ENCODE measurements at regions not wholly inside any gene's neighbourhood (a gene's known extent, or its start where the extent isn't known, plus 50 kb on each side); places are given as distances from the start of the nearest gene placed in this dataset.
A peak's percentile ranks its signal among the peaks of the same experiment; 100 is the strongest.

DNA sequence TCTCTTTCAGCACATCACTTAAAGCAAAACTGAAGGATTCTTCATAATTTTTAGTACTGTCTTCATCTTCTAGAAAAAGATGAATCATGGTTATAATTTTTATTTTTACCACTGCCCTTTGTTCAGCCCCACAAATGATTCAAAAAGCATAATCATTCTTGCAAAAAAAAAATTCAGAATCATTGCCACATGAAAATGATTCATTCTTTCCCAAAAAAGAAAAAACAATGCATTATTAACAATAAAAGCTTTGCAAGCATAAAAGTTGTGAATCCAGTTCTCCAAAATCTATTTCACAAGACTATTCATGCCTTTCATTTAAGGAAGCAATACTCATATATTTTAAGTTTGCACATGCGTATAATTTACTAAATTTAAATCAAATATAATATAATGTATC is 204.8 kb downstream of the RBM43 start:
- no peaks in the 10 kb centered on the region for H3K36me3 ChIP-seq (ENCODE audit: control insufficient read depth, insufficient read depth, low read length)
- no peak for DNase-seq (ENCODE audit: low read depth, low spot score)
- no peaks in the 10 kb centered on the region for H3K9me3 ChIP-seq (ENCODE audit: control insufficient read depth, insufficient read depth, low read length)
- H3K27ac ChIP-seq (ENCODE audit: low read length), result no peak overlapping the region
- no peaks in the 10 kb centered on the region for H3K4me1 ChIP-seq (ENCODE audit: control insufficient read depth, insufficient read depth, low read length)
- WGBS (ENCODE audit: insufficient coverage, insufficient read length), result no CpG with 5 or more reads among the region's 1 CpG
- H3K4me3 ChIP-seq (ENCODE audit: low read length), result no peak overlapping the region
- H3K27me3 ChIP-seq (ENCODE audit: control insufficient read depth, insufficient read depth, low read length), result no peaks in the 10 kb centered on the region

DNA sequence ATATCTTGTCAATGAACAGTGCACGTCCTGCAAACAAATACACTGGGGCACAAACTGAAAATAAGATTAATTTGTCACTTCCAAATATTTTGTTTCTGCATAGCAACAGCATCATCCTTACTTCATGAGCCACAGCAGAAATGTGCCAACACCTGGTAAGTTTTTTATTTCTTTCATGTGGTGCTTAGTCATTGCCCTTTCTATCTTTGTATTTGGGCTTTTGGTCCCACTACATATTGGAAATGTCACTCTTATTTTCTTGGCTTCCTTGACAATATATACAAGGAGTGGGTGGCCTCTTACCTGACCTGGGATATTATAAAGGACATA is 208.0 kb downstream of the RBM43 start:
- no peaks in the 10 kb centered on the region for H3K4me1 ChIP-seq (ENCODE audit: control insufficient read depth, insufficient read depth, low read length)
- DNase-seq (ENCODE audit: low read depth, low spot score), result no peak
- H3K27ac ChIP-seq (ENCODE audit: low read length), result no peak overlapping the region
- no peak overlapping the region for H3K4me3 ChIP-seq (ENCODE audit: low read length)
- H3K9me3 ChIP-seq (ENCODE audit: control insufficient read depth, insufficient read depth, low read length), result no peaks in the 10 kb centered on the region
- H3K27me3 ChIP-seq (ENCODE audit: control insufficient read depth, insufficient read depth, low read length), result no peaks in the 10 kb centered on the region
- WGBS (ENCODE audit: insufficient coverage, insufficient read length), result no CpG with 5 or more reads among the region's 1 CpG
- H3K36me3 ChIP-seq (ENCODE audit: control insufficient read depth, insufficient read depth, low read length), result no peaks in the 10 kb centered on the region

GRCh38 chr2:151052850-151053660 is 208.6 kb downstream of the RBM43 start:
- H3K36me3 ChIP-seq (ENCODE audit: control insufficient read depth, insufficient read depth, low read length), result no peaks in the 10 kb centered on the region
- DNase-seq (ENCODE audit: low read depth, low spot score), result no peak
- no peaks in the 10 kb centered on the region for H3K9me3 ChIP-seq (ENCODE audit: control insufficient read depth, insufficient read depth, low read length)

GRCh38 chr2:151051574-151052220 is 210.0 kb downstream of the RBM43 start:
- no peaks in the 10 kb centered on the region for H3K36me3 ChIP-seq (ENCODE audit: control insufficient read depth, insufficient read depth, low read length)
- no peaks in the 10 kb centered on the region for H3K9me3 ChIP-seq (ENCODE audit: control insufficient read depth, insufficient read depth, low read length)
- DNase-seq (ENCODE audit: low read depth, low spot score), result peak; percentile 20
- no peaks in the 10 kb centered on the region for H3K4me1 ChIP-seq (ENCODE audit: control insufficient read depth, insufficient read depth, low read length)
- whole genome bisulfite sequencing (ENCODE audit: insufficient coverage, insufficient read length), result no CpG with 5 or more reads among the region's 2 CpGs
- H3K27me3 ChIP-seq (ENCODE audit: control insufficient read depth, insufficient read depth, low read length), result no peaks in the 10 kb centered on the region
- H3K27ac ChIP-seq (ENCODE audit: low read length), result no peak overlapping the region
- no peak overlapping the region for H3K4me3 ChIP-seq (ENCODE audit: low read length)

More at GRCh38 chr2:151052850-151053660, 208.6 kb downstream of the RBM43 start:
- WGBS (ENCODE audit: insufficient coverage, insufficient read length), result no CpG with 5 or more reads among the region's 1 CpG
- H3K27ac ChIP-seq (ENCODE audit: low read length), result no peak overlapping the region
- no peak overlapping the region for H3K4me3 ChIP-seq (ENCODE audit: low read length)
- no peaks in the 10 kb centered on the region for H3K4me1 ChIP-seq (ENCODE audit: control insufficient read depth, insufficient read depth, low read length)
- H3K27me3 ChIP-seq (ENCODE audit: control insufficient read depth, insufficient read depth, low read length), result no peaks in the 10 kb centered on the region

DNA sequence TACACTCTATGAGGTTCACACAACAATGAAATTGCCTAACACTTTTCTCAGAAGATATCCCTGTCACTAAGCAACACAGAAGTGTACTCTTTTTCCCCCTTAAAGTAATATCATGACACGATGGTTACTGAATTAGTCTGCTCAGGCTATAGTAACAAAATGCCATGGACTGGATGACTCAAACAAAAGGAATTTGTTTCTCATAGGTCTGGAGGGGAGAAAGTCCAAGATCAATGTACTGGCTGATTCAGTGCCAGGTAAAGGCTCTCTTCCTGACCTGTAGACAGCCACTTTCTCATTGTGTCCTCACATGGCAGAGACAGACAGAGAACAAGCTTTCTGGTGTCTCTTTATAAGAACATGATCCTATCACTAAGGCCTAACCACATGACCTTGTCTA is 211.9 kb downstream of the RBM43 start:
- no peak for DNase-seq (ENCODE audit: low read depth, low spot score)
- no peak overlapping the region for H3K27ac ChIP-seq (ENCODE audit: low read length)
- no CpG with 5 or more reads among the region's 1 CpG for WGBS (ENCODE audit: insufficient coverage, insufficient read length)
- no peak overlapping the region for H3K4me3 ChIP-seq (ENCODE audit: low read length)
- H3K4me1 ChIP-seq (ENCODE audit: control insufficient read depth, insufficient read depth, low read length), result no peaks in the 10 kb centered on the region
- H3K36me3 ChIP-seq (ENCODE audit: control insufficient read depth, insufficient read depth, low read length), result no peaks in the 10 kb centered on the region
- no peaks in the 10 kb centered on the region for H3K9me3 ChIP-seq (ENCODE audit: control insufficient read depth, insufficient read depth, low read length)
- H3K27me3 ChIP-seq (ENCODE audit: control insufficient read depth, insufficient read depth, low read length), result no peaks in the 10 kb centered on the region

- H3K27me3 ChIP-seq (ENCODE audit: control insufficient read depth, insufficient read depth, low read length), result no peaks in the 10 kb centered on the region
- no peak overlapping the region for H3K4me3 ChIP-seq (ENCODE audit: low read length)
- no CpG with 5 or more reads among the region's 6 CpGs for WGBS (ENCODE audit: insufficient coverage, insufficient read length)
- H3K9me3 ChIP-seq (ENCODE audit: control insufficient read depth, insufficient read depth, low read length), result no peaks in the 10 kb centered on the region
- no peaks in the 10 kb centered on the region for H3K36me3 ChIP-seq (ENCODE audit: control insufficient read depth, insufficient read depth, low read length)
- H3K4me1 ChIP-seq (ENCODE audit: control insufficient read depth, insufficient read depth, low read length), result no peaks in the 10 kb centered on the region
- no peak for DNase-seq (ENCODE audit: low read depth, low spot score)
- no peak overlapping the region for H3K27ac ChIP-seq (ENCODE audit: low read length)
Observed at GRCh38 chr2:151048331-151049054, 213.2 kb downstream of the RBM43 start.

GRCh38 chr2:151043484-151043883 is 218.2 kb downstream of the RBM43 start:
- Histone ChIP-seq H3K27ac (ENCODE audit: low read length) (no peak overlapping the region), H3K36me3 (ENCODE audit: control insufficient read depth, insufficient read depth, low read length) (no peaks in the 10 kb centered on the region), H3K27me3 (ENCODE audit: control insufficient read depth, insufficient read depth, low read length) (no peaks in the 10 kb centered on the region), H3K9me3 (ENCODE audit: control insufficient read depth, insufficient read depth, low read length) (no peaks in the 10 kb centered on the region), H3K4me1 (ENCODE audit: control insufficient read depth, insufficient read depth, low read length) (no peaks in the 10 kb centered on the region), H3K4me3 (ENCODE audit: low read length) (no peak overlapping the region)
- no CpG with 5 or more reads among the region's 5 CpGs for WGBS (ENCODE audit: insufficient coverage, insufficient read length)
- DNase-seq (ENCODE audit: low read depth, low spot score), result no peak

GRCh38 chr2:151042964-151043363 is 218.7 kb downstream of the RBM43 start:
- H3K36me3 ChIP-seq (ENCODE audit: control insufficient read depth, insufficient read depth, low read length), result no peaks in the 10 kb centered on the region
- H3K9me3 ChIP-seq (ENCODE audit: control insufficient read depth, insufficient read depth, low read length), result no peaks in the 10 kb centered on the region
- no peaks in the 10 kb centered on the region for H3K27me3 ChIP-seq (ENCODE audit: control insufficient read depth, insufficient read depth, low read length)
- H3K4me1 ChIP-seq (ENCODE audit: control insufficient read depth, insufficient read depth, low read length), result no peaks in the 10 kb centered on the region
- DNase-seq (ENCODE audit: low read depth, low spot score), result no peak
- H3K4me3 ChIP-seq (ENCODE audit: low read length), result no peak overlapping the region
- no peak overlapping the region for H3K27ac ChIP-seq (ENCODE audit: low read length)
- no CpG with 5 or more reads among the region's 2 CpGs for WGBS (ENCODE audit: insufficient coverage, insufficient read length)

GRCh38 chr2:151040039-151040438 is 221.6 kb downstream of the RBM43 start:
- no peaks in the 10 kb centered on the region for H3K36me3 ChIP-seq (ENCODE audit: control insufficient read depth, insufficient read depth, low read length)
- no peaks in the 10 kb centered on the region for H3K9me3 ChIP-seq (ENCODE audit: control insufficient read depth, insufficient read depth, low read length)
- no peak overlapping the region for H3K4me3 ChIP-seq (ENCODE audit: low read length)
- no peaks in the 10 kb centered on the region for H3K27me3 ChIP-seq (ENCODE audit: control insufficient read depth, insufficient read depth, low read length)
- H3K4me1 ChIP-seq (ENCODE audit: control insufficient read depth, insufficient read depth, low read length), result no peaks in the 10 kb centered on the region
- DNase-seq (ENCODE audit: low read depth, low spot score), result no peak
- H3K27ac ChIP-seq (ENCODE audit: low read length), result no peak overlapping the region
- no CpG with 5 or more reads among the region's 3 CpGs for WGBS (ENCODE audit: insufficient coverage, insufficient read length)

DNA sequence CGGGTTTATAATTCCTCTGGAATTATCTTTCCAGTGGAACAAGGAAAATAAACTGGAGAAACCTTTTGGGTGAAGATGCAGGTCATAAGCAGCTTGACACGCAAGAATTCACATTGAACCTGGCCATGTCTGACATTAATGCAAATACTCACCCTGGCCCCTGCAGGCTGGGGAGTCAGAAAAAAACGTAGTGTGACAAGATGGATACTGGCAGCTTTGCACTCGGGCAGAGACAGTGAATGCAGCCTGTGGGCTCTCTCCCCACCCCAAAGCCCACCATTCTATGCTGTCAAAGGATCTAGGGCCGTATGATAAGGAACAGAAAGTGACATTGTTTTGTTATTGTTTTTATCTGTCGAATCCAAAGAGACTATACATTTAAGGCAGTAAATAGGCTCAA is 223.1 kb downstream of the RBM43 start:
- Histone ChIP-seq H3K4me1 (ENCODE audit: control insufficient read depth, insufficient read depth, low read length) (no peaks in the 10 kb centered on the region), H3K27me3 (ENCODE audit: control insufficient read depth, insufficient read depth, low read length) (no peaks in the 10 kb centered on the region), H3K4me3 (ENCODE audit: low read length) (no peak overlapping the region), H3K36me3 (ENCODE audit: control insufficient read depth, insufficient read depth, low read length) (no peaks in the 10 kb centered on the region), H3K9me3 (ENCODE audit: control insufficient read depth, insufficient read depth, low read length) (no peaks in the 10 kb centered on the region), H3K27ac (ENCODE audit: low read length) (no peak overlapping the region)
- no CpG with 5 or more reads among the region's 6 CpGs for WGBS (ENCODE audit: insufficient coverage, insufficient read length)
- no peak for DNase-seq (ENCODE audit: low read depth, low spot score)
